ENCODE measurements at regions not wholly inside any gene's neighbourhood (a gene's known extent, or its start where the extent isn't known, plus 50 kb on each side); places are given as distances from the start of the nearest gene placed in this dataset.

DNA sequence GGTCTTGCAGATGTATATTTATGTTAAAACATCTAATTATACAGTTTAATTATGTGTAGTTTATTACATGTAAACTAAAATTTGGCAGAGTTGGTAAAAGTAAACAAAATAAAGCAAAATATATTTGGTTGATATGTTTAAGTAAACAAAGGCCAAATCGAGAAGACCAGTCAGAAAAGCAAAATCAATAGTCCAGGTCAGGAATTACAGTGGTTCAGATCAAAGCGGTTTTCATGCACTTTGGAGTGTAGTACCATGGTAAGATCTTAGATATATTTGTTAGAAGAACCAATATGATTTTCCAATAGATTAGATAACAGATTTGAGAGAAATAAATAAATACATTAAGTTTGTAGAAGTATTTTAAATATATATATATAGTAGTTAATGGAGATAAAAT, 1421.6 kb upstream of the CDH8 start:
- TF ChIP-seq, protein P1, sequence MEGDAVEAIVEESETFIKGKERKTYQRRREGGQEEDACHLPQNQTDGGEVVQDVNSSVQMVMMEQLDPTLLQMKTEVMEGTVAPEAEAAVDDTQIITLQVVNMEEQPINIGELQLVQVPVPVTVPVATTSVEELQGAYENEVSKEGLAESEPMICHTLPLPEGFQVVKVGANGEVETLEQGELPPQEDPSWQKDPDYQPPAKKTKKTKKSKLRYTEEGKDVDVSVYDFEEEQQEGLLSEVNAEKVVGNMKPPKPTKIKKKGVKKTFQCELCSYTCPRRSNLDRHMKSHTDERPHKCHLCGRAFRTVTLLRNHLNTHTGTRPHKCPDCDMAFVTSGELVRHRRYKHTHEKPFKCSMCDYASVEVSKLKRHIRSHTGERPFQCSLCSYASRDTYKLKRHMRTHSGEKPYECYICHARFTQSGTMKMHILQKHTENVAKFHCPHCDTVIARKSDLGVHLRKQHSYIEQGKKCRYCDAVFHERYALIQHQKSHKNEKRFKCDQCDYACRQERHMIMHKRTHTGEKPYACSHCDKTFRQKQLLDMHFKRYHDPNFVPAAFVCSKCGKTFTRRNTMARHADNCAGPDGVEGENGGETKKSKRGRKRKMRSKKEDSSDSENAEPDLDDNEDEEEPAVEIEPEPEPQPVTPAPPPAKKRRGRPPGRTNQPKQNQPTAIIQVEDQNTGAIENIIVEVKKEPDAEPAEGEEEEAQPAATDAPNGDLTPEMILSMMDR (IDR thresholded peaks at IDR 0.05; ENCODE audit: low read length) = no peak
- no peak for TF ChIP-seq EZH2 (optimal IDR thresholded peaks at IDR 0.05; ENCODE audit: low read depth, low read length)
- no peak for TF ChIP-seq EZH2phosphoT487 (IDR thresholded peaks at IDR 0.05; ENCODE audit: low read length)
